NT2/D1 (cell line): ENCODE measurements at regions not wholly inside any gene's neighbourhood (a gene's known extent, or its start where the extent isn't known, plus 50 kb on each side); places are given as distances from the start of the nearest gene placed in this dataset.

ENCODE experiments used
- YY1 ChIP-seq: IDR thresholded peaks from 2 replicates; pipeline ENCODE4 v1.6.1; 2011; ENCODE audit not compliant: insufficient read length, insufficient read depth
- ZNF274 ChIP-seq: IDR thresholded peaks from 2 replicates; pipeline ENCODE4 v1.6.1; 2011; ENCODE audit warnings: mild to moderate bottlenecking, low read depth, low read length

- TF ChIP-seq YY1 (no peak), ZNF274 (no peak)
These were observed 179.7 kb upstream of the ROBO1 start for GRCh38 chr3:79947469-79947868.
